ENCODE measurements at regions not wholly inside any gene's neighbourhood (a gene's known extent, or its start where the extent isn't known, plus 50 kb on each side); places are given as distances from the start of the nearest gene placed in this dataset.

DNA sequence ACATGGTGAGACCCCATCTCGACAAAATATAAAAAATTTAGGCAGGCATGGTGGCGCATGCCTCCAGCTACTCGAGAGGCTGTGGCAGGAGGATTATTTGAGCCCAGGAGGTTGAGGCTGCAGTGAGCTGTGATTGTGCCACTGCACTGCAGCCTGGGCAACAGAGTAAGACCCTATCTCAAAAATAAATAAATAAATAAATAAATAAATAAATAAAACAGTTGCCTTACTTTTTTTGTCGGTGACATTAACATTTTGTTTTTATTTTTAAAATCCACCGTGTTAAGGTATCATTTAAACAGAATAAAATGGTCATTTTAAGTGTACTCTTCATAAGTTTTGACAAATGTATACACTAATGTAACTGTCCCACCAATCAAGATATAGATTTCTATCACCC lies 57.0 kb downstream of the RASL11A start:
- H3K36me3 ChIP-seq (ENCODE audit: control insufficient read depth, insufficient read depth, low read length) = no peaks in the 10 kb centered on the region
- no peaks in the 10 kb centered on the region for H3K9me3 ChIP-seq (ENCODE audit: control insufficient read depth, low read depth, low read length)
- H3K4me3 ChIP-seq (ENCODE audit: low read length) = no peak overlapping the region
- peaks cover 5% of the 10 kb centered on the region for H3K27me3 ChIP-seq (ENCODE audit: control insufficient read depth, insufficient read depth, low read length)
- 100% methylated on average over 2 of the region's 5 CpGs for WGBS (ENCODE audit: insufficient coverage, low lambda C conversion rate)
- no peaks in the 10 kb centered on the region for H3K4me1 ChIP-seq (ENCODE audit: control insufficient read depth, insufficient read depth, low read length)
- no peak overlapping the region for H3K27ac ChIP-seq (ENCODE audit: low read length)
- DNase-seq = no peak

DNA sequence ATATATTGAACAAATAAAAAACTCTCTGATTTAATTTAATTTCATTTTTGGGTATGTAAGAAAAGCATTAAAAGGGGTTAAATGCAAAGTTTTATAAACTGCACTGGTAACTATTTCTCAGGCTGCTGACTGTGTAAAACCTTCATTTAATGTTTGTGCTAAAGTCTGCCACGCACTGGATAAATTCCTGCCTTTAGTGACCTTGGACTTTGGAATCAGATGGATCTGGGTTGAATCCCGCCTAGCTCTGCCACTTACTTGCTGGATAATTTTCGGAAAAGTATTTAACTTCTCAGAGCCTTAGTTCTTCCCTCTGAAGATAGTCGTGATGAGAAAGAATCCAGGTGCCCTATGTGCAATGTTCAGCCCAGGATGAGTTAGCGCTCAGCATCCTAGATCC lies 58.6 kb downstream of the RASL11A start:
- no peak for DNase-seq
- no peaks in the 10 kb centered on the region for H3K36me3 ChIP-seq (ENCODE audit: control insufficient read depth, insufficient read depth, low read length)
- no peaks in the 10 kb centered on the region for H3K4me1 ChIP-seq (ENCODE audit: control insufficient read depth, insufficient read depth, low read length)
- no peak overlapping the region for H3K27ac ChIP-seq (ENCODE audit: low read length)
- no CpG with 5 or more reads among the region's 5 CpGs for WGBS (ENCODE audit: insufficient coverage, low lambda C conversion rate)
- H3K27me3 ChIP-seq (ENCODE audit: control insufficient read depth, insufficient read depth, low read length) = peaks cover 5% of the 10 kb centered on the region
- no peaks in the 10 kb centered on the region for H3K9me3 ChIP-seq (ENCODE audit: control insufficient read depth, low read depth, low read length)
- H3K4me3 ChIP-seq (ENCODE audit: low read length) = no peak overlapping the region

DNA sequence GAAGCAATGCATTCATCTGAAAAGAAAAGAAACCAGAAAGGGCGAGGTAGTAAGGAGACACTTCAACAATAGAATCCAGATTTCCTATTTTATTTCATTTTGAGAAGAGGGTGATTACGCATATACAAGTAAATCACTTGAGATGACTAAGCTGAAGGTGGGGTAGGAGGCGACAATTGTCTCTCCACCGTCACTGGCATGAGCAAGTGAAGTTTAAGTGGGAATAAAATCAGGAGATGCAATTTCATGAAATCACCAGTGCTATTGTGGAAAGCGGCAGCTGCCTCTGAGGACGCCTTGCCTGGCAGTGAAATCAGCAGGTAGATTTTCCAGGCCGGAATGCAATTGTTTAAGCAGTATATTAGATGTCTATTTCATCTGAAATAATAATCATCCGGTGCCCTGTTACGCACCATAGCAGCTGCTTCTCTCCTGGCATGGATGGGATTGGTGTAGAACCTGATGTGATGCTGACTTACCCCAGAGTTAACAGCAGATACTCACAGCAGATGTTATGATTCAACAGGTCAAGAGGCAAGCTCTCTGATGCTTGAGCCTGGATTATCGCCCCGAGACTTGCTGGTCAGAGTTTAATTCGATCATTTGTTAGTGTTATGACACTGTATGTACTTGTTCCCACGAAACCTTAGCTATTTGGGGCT lies 64.3 kb downstream of the RASL11A start:
- no peaks in the 10 kb centered on the region for H3K36me3 ChIP-seq (ENCODE audit: control insufficient read depth, insufficient read depth, low read length)
- H3K9me3 ChIP-seq (ENCODE audit: control insufficient read depth, low read depth, low read length) = no peaks in the 10 kb centered on the region
- no peaks in the 10 kb centered on the region for H3K27me3 ChIP-seq (ENCODE audit: control insufficient read depth, insufficient read depth, low read length)
- no peak overlapping the region for H3K27ac ChIP-seq (ENCODE audit: low read length)
- no peak overlapping the region for H3K4me3 ChIP-seq (ENCODE audit: low read length)
- WGBS (ENCODE audit: insufficient coverage, low lambda C conversion rate) = 86% methylated on average over 1 of the region's 13 CpGs
- no peak for DNase-seq
- H3K4me1 ChIP-seq (ENCODE audit: control insufficient read depth, insufficient read depth, low read length) = no peaks in the 10 kb centered on the region

- H3K4me1 ChIP-seq (ENCODE audit: control insufficient read depth, insufficient read depth, low read length) = no peaks in the 10 kb centered on the region
- no peak overlapping the region for H3K4me3 ChIP-seq (ENCODE audit: low read length)
- no peaks in the 10 kb centered on the region for H3K27me3 ChIP-seq (ENCODE audit: control insufficient read depth, insufficient read depth, low read length)
- H3K9me3 ChIP-seq (ENCODE audit: control insufficient read depth, low read depth, low read length) = no peaks in the 10 kb centered on the region
- H3K27ac ChIP-seq (ENCODE audit: low read length) = no peak overlapping the region
- H3K36me3 ChIP-seq (ENCODE audit: control insufficient read depth, insufficient read depth, low read length) = no peaks in the 10 kb centered on the region
- no peak for DNase-seq
- WGBS (ENCODE audit: insufficient coverage, low lambda C conversion rate) = no CpG with 5 or more reads among the region's 6 CpGs
These were observed 65.5 kb downstream of the RASL11A start for GRCh38 chr13:27336014-27336673.

DNA sequence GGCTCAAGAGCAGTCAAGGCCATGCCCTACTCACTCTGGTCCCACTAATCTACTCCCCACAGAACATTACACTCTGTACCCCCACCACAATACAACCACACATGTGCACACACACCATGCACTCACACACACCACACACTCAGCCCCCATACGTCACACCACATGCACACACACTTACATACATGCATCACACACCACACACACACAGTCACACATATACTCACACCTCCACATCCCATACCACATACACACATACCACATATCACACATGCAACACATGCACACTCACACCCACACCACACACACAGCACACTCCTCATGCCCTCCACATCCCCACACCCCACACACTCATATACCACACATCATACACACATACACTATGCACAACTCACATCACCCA lies 67.6 kb downstream of the RASL11A start:
- Histone ChIP-seq H3K27me3 (ENCODE audit: control insufficient read depth, insufficient read depth, low read length) (peaks cover 3% of the 10 kb centered on the region), H3K4me3 (ENCODE audit: low read length) (no peak overlapping the region), H3K9me3 (ENCODE audit: control insufficient read depth, low read depth, low read length) (no peaks in the 10 kb centered on the region), H3K27ac (ENCODE audit: low read length) (no peak overlapping the region), H3K36me3 (ENCODE audit: control insufficient read depth, insufficient read depth, low read length) (no peaks in the 10 kb centered on the region), H3K4me1 (ENCODE audit: control insufficient read depth, insufficient read depth, low read length) (no peaks in the 10 kb centered on the region)
- DNase-seq = no peak
- no CpG with 5 or more reads among the region's 1 CpG for WGBS (ENCODE audit: insufficient coverage, low lambda C conversion rate)

DNA sequence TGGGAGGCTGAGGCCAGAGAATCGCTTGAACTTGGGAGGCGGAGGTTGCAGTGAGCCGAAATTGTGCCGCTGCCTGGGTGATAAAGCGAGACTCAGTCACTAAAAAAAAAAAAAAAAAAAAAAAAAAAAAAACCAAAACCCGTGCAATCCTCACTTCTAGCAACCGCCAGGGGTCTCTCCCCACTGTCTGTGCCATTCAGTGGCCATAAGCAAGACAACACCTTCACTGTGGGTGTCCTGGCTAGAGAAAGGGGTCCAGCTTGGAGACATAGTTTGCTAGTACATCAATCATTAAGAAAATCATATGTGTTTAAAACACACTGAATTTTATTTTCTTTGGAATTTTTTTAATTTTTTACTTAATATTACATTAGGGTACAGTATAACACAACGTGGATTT lies 68.2 kb downstream of the RASL11A start:
- Histone ChIP-seq H3K27me3 (ENCODE audit: control insufficient read depth, insufficient read depth, low read length) (peaks cover 3% of the 10 kb centered on the region), H3K4me1 (ENCODE audit: control insufficient read depth, insufficient read depth, low read length) (no peaks in the 10 kb centered on the region), H3K36me3 (ENCODE audit: control insufficient read depth, insufficient read depth, low read length) (no peaks in the 10 kb centered on the region), H3K9me3 (ENCODE audit: control insufficient read depth, low read depth, low read length) (no peaks in the 10 kb centered on the region), H3K27ac (ENCODE audit: low read length) (no peak overlapping the region), H3K4me3 (ENCODE audit: low read length) (no peak overlapping the region)
- DNase-seq = no peak
- 55% methylated on average over 2 of the region's 8 CpGs for WGBS (ENCODE audit: insufficient coverage, low lambda C conversion rate)

DNA sequence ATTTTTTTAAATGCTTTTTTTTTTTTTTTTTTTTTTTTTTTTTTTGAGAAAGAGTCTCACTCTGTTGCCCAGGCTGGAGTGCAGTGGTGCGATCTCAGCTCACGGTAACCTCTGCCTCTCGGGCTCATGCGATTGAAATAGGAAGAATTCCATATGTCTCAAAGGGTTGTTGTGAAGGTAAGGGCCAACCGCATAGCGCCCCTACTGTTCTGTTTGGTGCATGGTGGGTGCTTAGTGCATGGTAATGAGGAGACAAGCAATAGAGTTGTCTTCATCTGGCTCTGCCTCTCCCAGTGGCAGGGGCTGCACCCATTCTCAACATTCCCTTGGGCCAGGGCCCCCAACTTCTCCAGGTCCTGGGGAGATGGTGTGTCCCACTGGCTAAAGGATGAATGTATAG lies 68.7 kb downstream of the RASL11A start:
- no peaks in the 10 kb centered on the region for H3K9me3 ChIP-seq (ENCODE audit: control insufficient read depth, low read depth, low read length)
- H3K27ac ChIP-seq (ENCODE audit: low read length) = no peak overlapping the region
- peak; percentile 26 to 47 for DNase-seq
- H3K27me3 ChIP-seq (ENCODE audit: control insufficient read depth, insufficient read depth, low read length) = peaks cover 3% of the 10 kb centered on the region
- no peaks in the 10 kb centered on the region for H3K4me1 ChIP-seq (ENCODE audit: control insufficient read depth, insufficient read depth, low read length)
- no peaks in the 10 kb centered on the region for H3K36me3 ChIP-seq (ENCODE audit: control insufficient read depth, insufficient read depth, low read length)
- no CpG with 5 or more reads among the region's 6 CpGs for WGBS (ENCODE audit: insufficient coverage, low lambda C conversion rate)
- no peak overlapping the region for H3K4me3 ChIP-seq (ENCODE audit: low read length)

GRCh38 chr13:27341616-27342015 lies 71.0 kb downstream of the RASL11A start:
- Histone ChIP-seq H3K9me3 (ENCODE audit: control insufficient read depth, low read depth, low read length) (no peaks in the 10 kb centered on the region), H3K36me3 (ENCODE audit: control insufficient read depth, insufficient read depth, low read length) (no peaks in the 10 kb centered on the region), H3K4me3 (ENCODE audit: low read length) (no peak overlapping the region), H3K4me1 (ENCODE audit: control insufficient read depth, insufficient read depth, low read length) (no peaks in the 10 kb centered on the region), H3K27me3 (ENCODE audit: control insufficient read depth, insufficient read depth, low read length) (peaks cover 8% of the 10 kb centered on the region), H3K27ac (ENCODE audit: low read length) (no peak overlapping the region)
- no peak for DNase-seq
- no CpG with 5 or more reads among the region's 6 CpGs for WGBS (ENCODE audit: insufficient coverage, low lambda C conversion rate)

- Histone ChIP-seq H3K4me3 (ENCODE audit: low read length) (no peak overlapping the region), H3K4me1 (ENCODE audit: control insufficient read depth, insufficient read depth, low read length) (no peaks in the 10 kb centered on the region), H3K9me3 (ENCODE audit: control insufficient read depth, low read depth, low read length) (no peaks in the 10 kb centered on the region), H3K27me3 (ENCODE audit: control insufficient read depth, insufficient read depth, low read length) (peaks cover 15% of the 10 kb centered on the region), H3K27ac (ENCODE audit: low read length) (no peak overlapping the region), H3K36me3 (ENCODE audit: control insufficient read depth, insufficient read depth, low read length) (no peaks in the 10 kb centered on the region)
- 100% methylated on average over 1 of the region's 13 CpGs for WGBS (ENCODE audit: insufficient coverage, low lambda C conversion rate)
- no peak for DNase-seq
These were observed 76.7 kb downstream of the RASL11A start for GRCh38 chr13:27347211-27347772.

GRCh38 chr13:27348461-27348860 lies 76.0 kb upstream of the GTF3A start:
- H3K36me3 ChIP-seq (ENCODE audit: control insufficient read depth, insufficient read depth, low read length) = no peaks in the 10 kb centered on the region

More at GRCh38 chr13:27348461-27348860, 76.0 kb upstream of the GTF3A start:
- Histone ChIP-seq H3K4me1 (ENCODE audit: control insufficient read depth, insufficient read depth, low read length) (peaks cover 3% of the 10 kb centered on the region), H3K27ac (ENCODE audit: low read length) (no peak overlapping the region), H3K9me3 (ENCODE audit: control insufficient read depth, low read depth, low read length) (no peaks in the 10 kb centered on the region), H3K4me3 (ENCODE audit: low read length) (no peak overlapping the region), H3K27me3 (ENCODE audit: control insufficient read depth, insufficient read depth, low read length) (peaks cover 11% of the 10 kb centered on the region)
- DNase-seq = no peak
- no CpG with 5 or more reads among the region's 6 CpGs for WGBS (ENCODE audit: insufficient coverage, low lambda C conversion rate)
